H1 (cell line): ENCODE measurements at regions not wholly inside any gene's neighbourhood (a gene's known extent, or its start where the extent isn't known, plus 50 kb on each side); places are given as distances from the start of the nearest gene placed in this dataset.

Experiments used
- CTCF ChIA-PET: fragments of 300-600 bp; sonication (Branson Sonifier 250); formaldehyde crosslinking; loops from one replicate; lab custom pipeline; 2021; ENCODE audit not compliant: partially characterized antibody; lab: Charles Lee
- POLR2A ChIA-PET: fragments of 300-600 bp; sonication (Branson Sonifier 250); formaldehyde crosslinking; loops from one replicate; lab custom pipeline; 2021; ENCODE audit warnings: inconsistent platforms; ENCODE audit not compliant: partially characterized antibody; lab: Charles Lee
- DNase-seq, 2 experiments: peaks; one replicate each; pipeline versions ENCODE4 v3.0.0 to v3.0.0-alpha.2; 2010 to 2022; ENCODE audit warnings: low spot score in 2 of 2, low read depth in 1 of 2, mixed read lengths in 1 of 2
- FAIRE-seq: peaks from 2 replicates; lab custom pipeline; 2011; peaks lifted over from hg19 to GRCh38; lab: Jason Lieb, UNC
- H2AFZ ChIP-seq: 2 replicates; pipeline ENCODE4 v1.8.1; 2012; ENCODE audit warnings: low read length, inconsistent platforms
- H2AK5ac ChIP-seq: 2 replicates; pipeline ENCODE4 v1.6.1; 2013; ENCODE audit warnings: low read depth, low read length
- H2BK120ac ChIP-seq: replicated peaks from 2 replicates; pipeline ENCODE3; 2013; ENCODE audit warnings: low read depth, low read length, inconsistent platforms
- H2BK12ac ChIP-seq: 2 replicates; pipeline ENCODE4 v1.6.1; 2013; ENCODE audit warnings: low read depth, low read length
- H2BK15ac ChIP-seq: 2 replicates; pipeline ENCODE4 v1.6.1; 2013; ENCODE audit warnings: low read length
- H2BK20ac ChIP-seq: 2 replicates; pipeline ENCODE4 v1.6.1; 2013; ENCODE audit warnings: low read length
- H2BK5ac ChIP-seq: 2 replicates; pipeline ENCODE4 v1.6.1; 2013; ENCODE audit warnings: low read depth, low read length
- H3K14ac ChIP-seq: 2 replicates; pipeline ENCODE4 v1.6.1; 2013; ENCODE audit warnings: inconsistent platforms; ENCODE audit not compliant: insufficient read length
- H3K18ac ChIP-seq: 2 replicates; pipeline ENCODE4 v1.6.1; 2013; ENCODE audit warnings: low read length; ENCODE audit errors: extremely low read depth
- H3K23ac ChIP-seq: 2 replicates; pipeline ENCODE4 v1.6.1; 2013; ENCODE audit warnings: inconsistent platforms; ENCODE audit not compliant: insufficient read length
- H3K23me2 ChIP-seq: 2 replicates; pipeline ENCODE4 v1.6.1; 2013; ENCODE audit warnings: low read depth, low read length
- H3K27ac ChIP-seq: 2 replicates; pipeline ENCODE4 v1.6.1; 2011; ENCODE audit warnings: low read depth, low read length, inconsistent platforms
- H3K27me3 ChIP-seq, 4 experiments: replicated peaks in 1 of 4; 1 replicate in 1 of 4; 2 replicates in 3 of 4; pipeline versions ENCODE4 v1.6.1 to v1.8.1; 2011 to 2013; ENCODE audit warnings: low read length in 3 of 4, mild to moderate bottlenecking in 3 of 4, inconsistent platforms in 2 of 4, mixed read lengths in 2 of 4, moderate library complexity in 1 of 4; ENCODE audit not compliant: control insufficient read depth in 3 of 4, insufficient read depth in 3 of 4; ENCODE audit errors: extremely low read depth in 1 of 4
- H3K36me3 ChIP-seq, 4 experiments: 2 replicates each; pipeline versions ENCODE4 v1.6.1 to v1.8.1; 2011 to 2013; ENCODE audit warnings: mild to moderate bottlenecking in 4 of 4, low read length in 3 of 4, moderate library complexity in 2 of 4, control low read depth in 1 of 4, inconsistent platforms in 1 of 4; ENCODE audit not compliant: insufficient read depth in 4 of 4, control insufficient read depth in 2 of 4
- H3K4ac ChIP-seq: replicated peaks from 2 replicates; pipeline ENCODE3; 2013; ENCODE audit warnings: low read length, low read depth, mixed read lengths, inconsistent platforms; ENCODE audit not compliant: insufficient read length
- H3K4me1 ChIP-seq, 4 experiments: replicated peaks in 1 of 4; 1 replicate in 1 of 4; 2 replicates in 3 of 4; pipeline versions ENCODE4 v1.6.1 to v1.8.1; 2011 to 2013; ENCODE audit warnings: low read length in 3 of 4, inconsistent platforms in 2 of 4, mixed read lengths in 1 of 4; ENCODE audit not compliant: insufficient read depth in 4 of 4, control insufficient read depth in 3 of 4
- H3K4me2 ChIP-seq, 2 experiments: 2 replicates each; pipeline versions ENCODE4 v1.6.1 to v1.8.1; 2011 to 2013; ENCODE audit warnings: low read depth in 2 of 2, low read length in 2 of 2, control low read depth in 1 of 2, inconsistent platforms in 1 of 2, mild to moderate bottlenecking in 1 of 2; ENCODE audit not compliant: insufficient read depth in 1 of 2
- H3K4me3 ChIP-seq, 4 experiments: fragments of 200-600, 300-600 bp in 1 of 4; sonication (generic), shearing (Covaris generic), sonication (Bioruptor Twin) in 1 of 4; 2 replicates each; pipeline versions ENCODE4 v1.5.1 to v1.8.1; 2011 to 2016; ENCODE audit warnings: low read length in 4 of 4, low read depth in 3 of 4, control low read depth in 2 of 4, inconsistent platforms in 2 of 4, mild to moderate bottlenecking in 2 of 4, mixed read lengths in 1 of 4, moderate library complexity in 1 of 4; ENCODE audit not compliant: insufficient read depth in 2 of 4; ENCODE audit errors: extremely low read depth in 1 of 4
- H3K56ac ChIP-seq: replicated peaks from 2 replicates; pipeline ENCODE3; 2013; ENCODE audit warnings: low read depth, mild to moderate bottlenecking, mixed read lengths, low read length, inconsistent platforms; ENCODE audit not compliant: insufficient read length
- H3K79me1 ChIP-seq: 2 replicates; pipeline ENCODE4 v1.6.1; 2013; ENCODE audit warnings: low read depth, low read length, control low read depth
- H3K79me2 ChIP-seq, 2 experiments: 2 replicates each; pipeline versions ENCODE4 v1.6.1 to v1.8.1; 2012 to 2013; ENCODE audit warnings: low read length in 2 of 2, mild to moderate bottlenecking in 2 of 2, inconsistent platforms in 1 of 2; ENCODE audit not compliant: insufficient read depth in 2 of 2, control insufficient read depth in 1 of 2
- H3K9ac ChIP-seq, 4 experiments: replicated peaks in 1 of 4; 1 replicate in 1 of 4; 2 replicates in 3 of 4; pipeline versions ENCODE4 v1.6.1 to v1.8.1; 2011 to 2013; ENCODE audit warnings: low read depth in 3 of 4, low read length in 3 of 4, control low read depth in 2 of 4, mild to moderate bottlenecking in 2 of 4, moderate library complexity in 2 of 4, inconsistent platforms in 1 of 4; ENCODE audit errors: extremely low read depth in 1 of 4
- H3K9me3 ChIP-seq, 2 experiments: 2 replicates each; pipeline versions ENCODE4 v1.6.1 to v1.8.1; 2012 to 2013; ENCODE audit warnings: mild to moderate bottlenecking in 2 of 2, moderate library complexity in 2 of 2, control low read depth in 1 of 2, inconsistent platforms in 1 of 2, low read depth in 1 of 2, low read length in 1 of 2, mixed read lengths in 1 of 2; ENCODE audit not compliant: insufficient read depth in 2 of 2
- H4K20me1 ChIP-seq, 2 experiments: replicated peaks in 1 of 2; 2 replicates each; pipeline versions ENCODE3 to v1.8.1; 2011 to 2013; ENCODE audit warnings: inconsistent platforms in 2 of 2, low read length in 2 of 2, mild to moderate bottlenecking in 1 of 2; ENCODE audit not compliant: insufficient read depth in 2 of 2, control insufficient read depth in 1 of 2
- H4K5ac ChIP-seq: 2 replicates; pipeline ENCODE4 v1.6.1; 2013; ENCODE audit warnings: low read length, low read depth, mixed read lengths, inconsistent platforms; ENCODE audit not compliant: insufficient read length
- H4K8ac ChIP-seq: 2 replicates; pipeline ENCODE4 v1.8.0; 2013; ENCODE audit warnings: mild to moderate bottlenecking, moderate library complexity, low read length, inconsistent platforms; ENCODE audit not compliant: insufficient read depth; ENCODE audit errors: extremely low read depth
- H4K91ac ChIP-seq: replicated peaks from 2 replicates; pipeline ENCODE3; 2013; ENCODE audit warnings: low read length, mixed read lengths, inconsistent platforms; ENCODE audit not compliant: insufficient read length
- CREB1 ChIP-seq: IDR thresholded peaks from 2 replicates; pipeline ENCODE4 v1.6.1; 2012; ENCODE audit warnings: inconsistent platforms
- WGBS, 2 experiments: shearing (Covaris generic) in 1 of 2; methylation state at CpG; one replicate each; pipeline versions ENCODE4 v1.1.6 to v1.1.7; 2013 to 2015; ENCODE audit warnings: low lambda C conversion rate in 2 of 2, mixed read lengths in 2 of 2, inconsistent platforms in 1 of 2, low coverage in 1 of 2, missing lambda C conversion rate in 1 of 2; ENCODE audit not compliant: insufficient replicate concordance in 2 of 2, insufficient coverage in 1 of 2, insufficient read length in 1 of 2; ENCODE audit errors: extremely low coverage in 1 of 2, missing lambda C conversion rate in 1 of 2; 5-methylcytosine and 5-hydroxymethylcytosine counted together

GRCh38 chr7:1314021-1314907 is 81.6 kb downstream of the UNCX start:
- no peaks in the 10 kb centered on the region for H3K79me2 ChIP-seq
- POLR2A ChIA-PET, result no interaction called here
- DNase-seq, result peak in 1 of 2 experiments; percentile 44
- H2BK5ac ChIP-seq, result no peak overlapping the region
- H4K8ac ChIP-seq, result peak overlapping the region; percentile 45; the same call in 1 of the 2 replicates
- FAIRE-seq, result no peak
- peaks cover 0 to 4% of the 10 kb centered on the region in 2 experiments for H4K20me1 ChIP-seq
- no peak for TF ChIP-seq CREB1
- H3K27me3 ChIP-seq, result no peaks in the 10 kb centered on the region
- H3K36me3 ChIP-seq, result no peaks in the 10 kb centered on the region
- H4K5ac ChIP-seq, result no peak overlapping the region
- no peak overlapping the region for H3K4me3 ChIP-seq
- no peak overlapping the region for H2BK20ac ChIP-seq
- H3K9me3 ChIP-seq, result no peaks in the 10 kb centered on the region
- H3K14ac ChIP-seq, result no peak overlapping the region
- no peak overlapping the region for H3K18ac ChIP-seq
- H2BK120ac ChIP-seq, result no peak overlapping the region
- no peak overlapping the region for H3K56ac ChIP-seq
- no peak overlapping the region for H3K4me2 ChIP-seq
- no peak overlapping the region for H3K27ac ChIP-seq
- H3K4me1 ChIP-seq, result no peaks in the 10 kb centered on the region; a peak in 2 of 7 replicates
- no peak overlapping the region for H3K4ac ChIP-seq
- CTCF ChIA-PET, result interaction anchor here (0.6 kb wide), 2 partner anchors 109 to 450 kb away, joined by 4 to 5 read pairs; no protein-coding TSS in a partner anchor
- H3K9ac ChIP-seq, result no peak overlapping the region
- H2AK5ac ChIP-seq, result 0 out of 2 replicates have a peak overlapping the region, but pooled peaks have one; percentile 13
- H3K23ac ChIP-seq, result no peak overlapping the region
- H2BK15ac ChIP-seq, result no peak overlapping the region
- H2BK12ac ChIP-seq, result no peak overlapping the region
- no peak overlapping the region for H4K91ac ChIP-seq
- WGBS, 2 experiments, result 88% methylated on average over 24 of the region's 28 CpGs; no CpG with 5 or more reads in 1 of the 2 experiments
- H3K23me2 ChIP-seq, result peaks cover 5% of the 10 kb centered on the region; the same call in 1 of the 2 replicates
- H3K79me1 ChIP-seq, result no peaks in the 10 kb centered on the region
- no peak overlapping the region for H2AFZ ChIP-seq
